ENCODE measurements at regions not wholly inside any gene's neighbourhood (a gene's known extent, or its start where the extent isn't known, plus 50 kb on each side); places are given as distances from the start of the nearest gene placed in this dataset.
"Not testable (repeated sequence)": the region's sequence is repeated elsewhere in the genome, so short reads cannot be mapped to it uniquely, and the experiment has no call there.

- DNase-seq; ATAC-seq; H3K36me3 ChIP-seq; H3K4me3 ChIP-seq; H3K27ac ChIP-seq; intact Hi-C loops (cut with DNase I); H3K9me3 ChIP-seq; H3K27me3 ChIP-seq; H3K4me1 ChIP-seq: not testable (repeated sequence)
- TF ChIP-seq, protein P1, sequence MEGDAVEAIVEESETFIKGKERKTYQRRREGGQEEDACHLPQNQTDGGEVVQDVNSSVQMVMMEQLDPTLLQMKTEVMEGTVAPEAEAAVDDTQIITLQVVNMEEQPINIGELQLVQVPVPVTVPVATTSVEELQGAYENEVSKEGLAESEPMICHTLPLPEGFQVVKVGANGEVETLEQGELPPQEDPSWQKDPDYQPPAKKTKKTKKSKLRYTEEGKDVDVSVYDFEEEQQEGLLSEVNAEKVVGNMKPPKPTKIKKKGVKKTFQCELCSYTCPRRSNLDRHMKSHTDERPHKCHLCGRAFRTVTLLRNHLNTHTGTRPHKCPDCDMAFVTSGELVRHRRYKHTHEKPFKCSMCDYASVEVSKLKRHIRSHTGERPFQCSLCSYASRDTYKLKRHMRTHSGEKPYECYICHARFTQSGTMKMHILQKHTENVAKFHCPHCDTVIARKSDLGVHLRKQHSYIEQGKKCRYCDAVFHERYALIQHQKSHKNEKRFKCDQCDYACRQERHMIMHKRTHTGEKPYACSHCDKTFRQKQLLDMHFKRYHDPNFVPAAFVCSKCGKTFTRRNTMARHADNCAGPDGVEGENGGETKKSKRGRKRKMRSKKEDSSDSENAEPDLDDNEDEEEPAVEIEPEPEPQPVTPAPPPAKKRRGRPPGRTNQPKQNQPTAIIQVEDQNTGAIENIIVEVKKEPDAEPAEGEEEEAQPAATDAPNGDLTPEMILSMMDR (IDR thresholded peaks at IDR 0.05) = peak in 2 of 12 donors; percentile 13 to 24
- 47 to 68% (median 54%) methylated on average over 4 to 17 of the region's 25 CpGs for WGBS, 4 donors
These were observed 1112.5 kb downstream of the TMEM121 start for GRCh38 chr14:106638786-106639452.

DNA sequence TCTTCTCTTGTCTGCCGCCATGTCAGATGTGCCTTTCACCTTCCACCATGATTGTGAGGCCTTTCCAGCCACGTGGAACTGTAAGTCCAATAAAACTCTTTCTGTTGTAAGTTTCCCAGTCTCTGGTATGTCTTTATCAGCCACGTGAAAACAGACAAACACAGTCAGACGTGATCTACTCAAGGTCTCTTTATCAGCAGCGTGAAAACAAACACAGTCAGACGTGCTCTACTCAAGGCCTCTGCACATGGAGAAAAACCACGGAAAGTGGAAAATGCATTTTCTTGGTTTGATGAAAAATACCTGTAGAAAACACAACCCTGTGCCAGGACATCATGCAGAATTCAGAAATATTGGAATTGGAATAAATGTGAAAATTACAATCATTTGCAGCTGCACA, 1115.7 kb downstream of the TMEM121 start:
- intact Hi-C loops (cut with DNase I) = no loop called here
- no peak for TF ChIP-seq POLR2A (IDR thresholded peaks at IDR 0.05)
- TF ChIP-seq, protein P1 (IDR thresholded peaks at IDR 0.05) = no peak
- no peak for ATAC-seq
- 36 to 54% (median 42%) methylated on average over 7 of the region's 7 CpGs for WGBS, 4 donors
- DNase-seq = no peak
- Histone ChIP-seq H3K4me3 (no peak overlapping the region), H3K27me3 (peaks cover 0 to 4% (median 0%) of the 10 kb centered on the region in 9 donors), H3K27ac (no peak overlapping the region), H3K4me1 (no peaks in the 10 kb centered on the region), H3K36me3 (no peaks in the 10 kb centered on the region), H3K9me3 (no peaks in the 10 kb centered on the region)

DNA sequence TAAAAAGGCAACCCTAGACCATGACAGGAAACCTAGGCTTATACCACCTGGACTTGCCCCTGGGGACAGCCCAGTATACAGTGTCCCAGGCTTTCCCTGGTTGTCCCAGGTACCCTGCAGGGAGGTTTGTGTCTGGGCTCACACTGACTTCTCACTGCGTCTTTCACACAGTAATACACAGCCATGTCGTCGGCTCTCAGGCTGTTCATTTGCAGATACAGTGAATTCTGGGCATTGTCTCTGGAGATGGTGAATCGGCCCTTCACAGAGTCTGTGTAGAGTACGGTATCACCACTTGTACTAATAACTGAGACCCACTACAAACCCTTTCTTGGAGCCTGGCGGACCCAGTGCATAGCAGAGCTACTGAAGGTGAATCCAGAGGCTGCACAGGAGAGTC, 1116.6 kb downstream of the TMEM121 start:
- DNase-seq; H3K4me3 ChIP-seq; H3K9me3 ChIP-seq; intact Hi-C loops (cut with DNase I); H3K27ac ChIP-seq; H3K4me1 ChIP-seq; H3K27me3 ChIP-seq; ATAC-seq; H3K36me3 ChIP-seq: not testable (repeated sequence)
- WGBS, 4 donors = 21 to 59% (median 43%) methylated on average over 3 to 6 of the region's 6 CpGs

DNA sequence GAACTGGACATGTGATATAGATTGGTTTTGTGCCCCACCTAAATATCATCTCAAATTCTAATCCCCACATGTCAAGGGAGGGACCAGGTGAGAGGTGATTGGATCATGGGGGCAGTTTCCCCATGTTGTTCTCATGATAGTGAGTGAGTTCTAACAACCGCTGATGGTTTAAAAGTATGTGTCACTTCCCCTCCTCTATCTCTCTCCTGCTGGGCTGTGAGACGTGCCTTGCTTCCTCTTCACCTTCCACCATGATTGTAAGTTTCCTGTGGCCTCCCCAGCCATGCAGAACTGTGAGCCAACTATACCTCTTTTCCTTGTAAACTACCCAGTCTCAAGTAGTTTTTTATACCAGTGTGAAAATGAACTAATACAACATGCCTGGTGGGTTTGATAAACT, 1122.5 kb downstream of the TMEM121 start:
- H3K4me3 ChIP-seq; H3K4me1 ChIP-seq; ATAC-seq; H3K36me3 ChIP-seq; H3K27ac ChIP-seq; intact Hi-C loops (cut with DNase I); H3K27me3 ChIP-seq; DNase-seq; H3K9me3 ChIP-seq: not testable (repeated sequence)
- WGBS, 4 donors = 20 to 24% (median 22%) methylated on average over 2 of the region's 2 CpGs

DNA sequence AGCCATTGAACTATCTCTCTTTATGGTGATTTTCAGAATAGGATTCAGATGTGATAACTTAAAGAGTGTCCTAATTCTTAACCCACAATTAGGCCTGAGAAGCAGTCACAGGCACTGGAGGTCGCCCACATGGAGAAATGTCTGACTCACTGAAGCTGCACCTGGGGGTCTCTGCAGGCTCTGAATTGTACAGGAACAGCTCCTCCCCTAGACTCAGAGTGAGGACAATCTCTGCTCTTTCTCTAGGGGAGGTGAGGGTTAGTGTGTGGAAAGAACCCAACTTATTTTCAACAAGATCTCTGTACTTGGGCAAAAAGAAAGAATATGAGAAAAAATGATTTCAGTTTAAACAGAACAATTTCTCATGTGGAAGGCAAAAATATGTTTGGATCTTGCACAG, 1124.6 kb downstream of the TMEM121 start:
- ATAC-seq (no peak), DNase-seq (no peak)
- H3K27me3 ChIP-seq = peaks cover 0 to 7% (median 0%) of the 10 kb centered on the region in 9 donors
- TF ChIP-seq, protein P1 (IDR thresholded peaks at IDR 0.05) = no peak
- TF ChIP-seq POLR2A (IDR thresholded peaks at IDR 0.05) = no peak
- no peaks in the 10 kb centered on the region for H3K36me3 ChIP-seq
- intact Hi-C loops (cut with DNase I) = no loop called here
- no peak overlapping the region for H3K4me3 ChIP-seq
- WGBS, 4 donors = 0 to 13% (median 3%) methylated on average over 1 of the region's 1 CpG
- H3K9me3 ChIP-seq = no peaks in the 10 kb centered on the region
- no peak overlapping the region for H3K27ac ChIP-seq
- no peaks in the 10 kb centered on the region for H3K4me1 ChIP-seq

Measured in heart left ventricle (tissue), 16 donors.